NOMO-1 treated with DMSO at 0.1 percent for 48 hours (cell line): ENCODE measurements at regions not wholly inside any gene's neighbourhood (a gene's known extent, or its start where the extent isn't known, plus 50 kb on each side); places are given as distances from the start of the nearest gene placed in this dataset.

ENCODE experiments used
- DNase-seq: peaks from one replicate; lab custom pipeline; 2025; ENCODE audit not compliant: unreplicated experiment; lab: John Stamatoyannopoulos, UW

- DNase-seq: no peak
These were observed 473.0 kb downstream of the CETN3 start for GRCh38 chr5:89936576-89936975.

GRCh38 chr5:89934069-89934468, 475.5 kb downstream of the CETN3 start:
- no peak for DNase-seq

- DNase-seq: no peak
These were observed 476.8 kb downstream of the CETN3 start for GRCh38 chr5:89932771-89933181.

DNA sequence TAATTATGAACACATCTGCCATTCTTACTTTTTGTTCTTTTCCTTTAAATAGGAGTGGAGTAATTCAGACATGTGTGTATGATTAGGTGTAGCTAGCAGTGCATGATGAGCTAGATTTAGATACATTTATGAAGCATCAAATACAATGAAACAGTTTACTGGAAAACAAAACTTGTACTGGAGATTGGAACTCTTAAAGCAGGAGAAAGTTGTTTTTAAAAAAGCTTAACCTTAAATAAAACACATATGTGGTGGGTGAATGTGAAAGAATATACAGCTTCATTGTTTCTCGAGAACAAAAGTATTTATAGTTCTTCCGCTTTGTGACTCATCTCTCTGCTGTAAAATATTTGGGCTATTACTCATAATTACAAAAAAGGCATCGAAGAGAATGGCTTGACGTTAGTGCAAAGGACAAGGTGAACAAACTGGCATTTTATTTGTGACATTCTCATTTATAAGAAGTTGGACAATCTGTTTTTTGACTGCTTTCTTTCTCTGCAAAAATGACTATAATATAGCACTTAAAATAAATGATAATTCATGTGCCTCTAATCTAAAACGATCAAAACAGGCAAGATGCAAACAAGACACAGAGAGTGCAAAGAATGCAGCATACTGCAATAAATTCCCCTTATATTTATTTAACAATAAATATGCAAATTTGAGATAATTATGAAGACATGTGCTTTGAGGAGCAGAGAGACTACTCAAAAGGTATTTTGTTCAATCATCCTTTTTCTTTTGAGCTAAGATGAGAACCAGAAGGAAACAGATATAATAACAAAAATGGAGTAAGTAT, 478.8 kb downstream of the CETN3 start:
- peak; percentile 56 for DNase-seq

DNA sequence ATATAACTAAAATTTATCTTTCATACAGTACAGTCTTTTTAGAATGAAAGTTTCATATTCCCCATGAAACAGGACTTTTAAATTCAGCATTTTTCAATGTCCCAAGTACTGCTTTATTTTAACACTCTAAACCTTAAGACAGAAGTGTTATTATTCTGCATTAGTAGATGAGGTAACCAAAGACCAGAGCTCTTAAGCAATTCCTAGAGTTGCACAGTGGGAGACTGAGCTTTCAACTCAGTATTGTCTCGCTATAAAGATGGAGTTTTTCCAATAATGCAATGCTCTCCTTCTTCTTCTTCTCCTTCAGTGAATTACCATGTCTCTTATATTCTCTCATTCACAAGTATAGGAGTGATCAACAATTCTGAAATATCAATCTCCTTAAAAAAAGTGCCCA, 479.7 kb downstream of the CETN3 start:
- DNase-seq: no peak

- no peak for DNase-seq
These were observed 480.4 kb downstream of the CETN3 start for GRCh38 chr5:89929173-89929572.

GRCh38 chr5:89922161-89922560, 487.4 kb downstream of the CETN3 start:
- no peak for DNase-seq

GRCh38 chr5:89917112-89917511, 492.4 kb downstream of the CETN3 start:
- no peak for DNase-seq

DNA sequence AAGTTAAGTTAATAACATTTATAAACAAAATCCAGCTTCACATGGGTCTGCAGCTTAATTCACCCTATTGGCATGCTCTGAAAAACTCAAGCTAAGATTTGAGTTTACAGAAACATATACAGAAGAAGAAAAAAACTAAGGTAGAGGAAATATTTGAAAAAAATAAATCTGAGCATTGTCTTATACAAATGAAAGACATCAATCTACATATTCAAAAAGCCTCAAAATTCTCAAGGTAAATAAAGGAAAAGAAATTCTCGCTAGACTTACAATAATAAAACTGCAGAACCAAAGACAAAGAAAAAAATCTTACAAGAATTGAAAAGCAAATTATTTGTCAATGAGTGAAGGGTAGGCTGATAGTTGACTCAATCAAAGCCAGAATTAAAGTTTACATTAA, 493.4 kb downstream of the CETN3 start:
- no peak for DNase-seq

GRCh38 chr5:89908876-89909275, 500.7 kb downstream of the CETN3 start:
- no peak for DNase-seq

GRCh38 chr5:89904442-89904841, 505.1 kb downstream of the CETN3 start:
- DNase-seq: no peak

GRCh38 chr5:89901983-89902382, 507.6 kb downstream of the CETN3 start:
- no peak for DNase-seq

- no peak for DNase-seq
These were observed 508.2 kb downstream of the CETN3 start for GRCh38 chr5:89901346-89901745.

GRCh38 chr5:89900346-89900745, 509.2 kb downstream of the CETN3 start:
- DNase-seq: no peak

DNA sequence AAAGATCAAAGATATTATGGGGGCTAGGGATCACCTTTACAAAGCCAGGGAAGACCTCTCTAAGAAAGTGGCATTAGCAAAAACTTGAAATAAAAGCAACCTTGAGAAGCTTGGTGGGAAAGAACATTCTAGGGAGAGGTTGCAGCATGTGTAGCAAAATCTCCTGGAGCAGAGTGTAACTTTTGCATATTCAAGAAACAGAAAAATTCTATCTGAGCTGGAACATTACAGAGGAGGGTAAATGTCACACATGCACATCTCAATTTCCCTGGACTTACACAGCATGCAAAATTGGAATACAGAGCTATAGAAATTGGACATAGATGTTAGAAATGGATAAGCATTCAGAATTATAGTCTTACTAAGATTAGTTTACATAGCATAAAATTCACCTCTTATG, 510.0 kb downstream of the CETN3 start:
- no peak for DNase-seq

- DNase-seq: no peak
These were observed 516.0 kb downstream of the CETN3 start for GRCh38 chr5:89893546-89893945.

DNA sequence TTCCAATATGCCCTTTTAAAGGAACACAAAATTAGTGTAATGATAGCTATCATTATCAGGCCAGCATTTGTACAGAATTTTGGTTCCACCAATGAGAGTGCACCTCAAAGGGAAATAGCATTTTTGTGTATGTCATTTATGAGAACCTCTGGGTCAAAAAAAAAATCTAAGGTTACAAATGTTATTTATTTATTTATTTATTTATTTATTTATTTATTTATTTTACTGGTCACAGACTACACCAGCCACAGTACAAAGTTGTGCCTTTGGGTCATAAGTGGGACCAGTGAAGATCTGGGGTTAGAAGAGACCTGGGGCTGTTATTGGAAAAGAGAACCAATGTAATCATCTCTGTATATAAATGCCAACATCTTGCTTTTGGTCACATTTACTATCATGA, 523.9 kb downstream of the CETN3 start:
- no peak for DNase-seq

GRCh38 chr5:89883967-89884366, 525.6 kb downstream of the CETN3 start:
- DNase-seq: peak; percentile 37

DNA sequence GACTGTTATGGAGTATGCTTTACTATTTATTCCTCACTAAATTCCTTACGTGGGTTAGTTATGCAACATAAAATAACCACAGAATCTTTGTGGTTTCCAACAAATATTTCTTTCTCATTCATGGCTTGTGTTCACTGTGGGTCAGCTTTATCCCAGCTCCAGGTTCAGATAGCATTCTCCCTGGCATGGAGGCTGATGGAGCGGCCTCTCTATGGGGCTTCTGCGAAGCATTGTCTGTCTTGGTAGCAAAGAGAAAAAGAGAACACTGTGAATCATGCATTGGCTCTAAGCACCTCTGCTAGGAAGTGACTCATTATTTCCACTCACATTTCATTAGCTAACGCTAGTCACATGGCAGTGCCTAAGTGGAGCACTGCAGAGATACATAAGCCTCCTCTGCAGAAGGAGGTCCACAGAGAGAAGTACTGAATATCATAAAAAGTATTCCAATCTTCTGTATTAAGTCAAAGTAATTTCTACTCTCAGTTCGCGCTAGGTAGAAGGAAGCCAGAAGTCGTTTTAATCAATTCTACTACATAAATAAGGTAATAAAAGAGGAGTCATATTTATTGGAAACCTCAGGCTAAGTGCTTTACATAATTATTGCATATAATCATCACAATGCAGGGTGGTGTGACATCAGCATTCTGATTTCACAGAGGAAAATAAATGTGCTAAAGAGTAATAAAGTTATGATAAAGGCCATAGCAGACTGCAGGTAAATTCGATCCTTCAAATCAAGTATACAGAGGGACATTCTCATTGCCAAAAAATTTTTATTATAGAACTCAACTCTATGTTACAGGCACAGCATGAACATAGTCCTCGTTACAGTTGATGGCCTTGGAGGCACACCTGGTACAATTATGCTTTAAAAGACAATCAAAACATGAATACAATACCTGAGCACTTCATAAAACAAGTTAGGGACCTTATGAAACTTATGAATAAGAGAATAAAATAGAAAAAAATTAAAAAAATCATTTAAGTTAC, 531.1 kb downstream of the CETN3 start:
- DNase-seq: peak; percentile 7

DNA sequence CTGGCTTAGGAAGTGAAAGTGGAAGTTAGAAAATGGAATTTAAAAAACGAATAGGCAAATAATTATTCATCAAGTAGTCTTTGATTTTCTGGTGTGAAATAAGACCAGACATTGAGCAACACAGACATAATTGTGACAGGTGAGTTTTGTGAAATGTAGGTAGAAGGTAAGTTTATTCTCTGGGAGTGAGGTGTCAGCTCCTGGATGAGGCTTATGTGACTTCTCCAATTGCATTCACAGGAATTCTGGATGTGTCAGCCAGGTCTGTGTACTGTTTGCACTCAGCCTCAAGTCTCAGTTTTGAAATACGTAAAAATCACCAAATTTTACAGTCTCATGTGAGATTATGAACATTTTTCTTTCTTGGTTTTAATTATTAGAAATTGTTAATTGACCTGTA, 537.6 kb downstream of the CETN3 start:
- DNase-seq: peak; percentile 10

DNA sequence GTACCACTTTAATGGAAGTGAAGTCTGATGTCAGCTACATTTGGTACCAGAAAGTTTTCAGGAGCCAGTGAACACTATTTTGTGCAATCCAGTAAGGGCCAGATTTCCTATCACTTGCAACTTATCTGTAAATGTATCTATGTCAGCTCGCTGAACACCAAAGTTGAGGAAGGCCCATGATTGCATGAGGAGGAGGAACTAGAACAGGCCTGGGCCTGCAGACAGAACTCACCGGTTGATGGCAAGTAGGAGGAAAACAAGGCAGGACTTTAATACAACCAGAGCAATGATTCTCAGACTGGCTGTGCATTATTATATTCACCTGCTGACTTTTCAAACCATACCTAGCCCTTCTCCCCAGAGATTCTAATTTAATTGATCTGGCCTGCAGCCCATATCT, 540.2 kb downstream of the CETN3 start:
- no peak for DNase-seq

GRCh38 chr5:89866410-89866809, 543.1 kb downstream of the CETN3 start:
- DNase-seq: no peak
